HepG2 (cell line): ENCODE measurements at regions not wholly inside any gene's neighbourhood (a gene's known extent, or its start where the extent isn't known, plus 50 kb on each side); places are given as distances from the start of the nearest gene placed in this dataset.

Experiments used
- ATAC-seq: fragments of 200-7000 bp; cut with Tn5 transposase; 3 replicates; pipeline ENCODE4 v1.9.1; 2020; ENCODE audit warnings: mild to moderate bottlenecking, moderate library complexity
- BruUV-seq: library from RNA; stranded (reverse); fragments of 400-500 nt; replicated peaks from 2 replicates; lab custom pipeline; 2021; lab: Mats Ljungman, UMichigan
- CTCF ChIA-PET: fragments of 300-600 bp; formaldehyde crosslinking; extraction: SDS; loops from one replicate; lab custom pipeline; 2021; ENCODE audit warnings: low total read pairs, inconsistent platforms, low intra/inter-chr PET ratio; lab: Yijun Ruan, JAX
- POLR2A ChIA-PET: fragments of 350-600 bp; sonication (Branson Sonifier 250); formaldehyde crosslinking; loops from one replicate; lab custom pipeline; 2020; ENCODE audit warnings: antibody characterized with exemption, inconsistent platforms; lab: Yijun Ruan, JAX
- DNase-seq: peaks from one replicate; pipeline ENCODE4 v3.0.0-alpha.2; 2015; ENCODE audit warnings: low spot score
- FAIRE-seq: peaks from 3 replicates; lab custom pipeline; 2011; peaks lifted over from hg19 to GRCh38; lab: Jason Lieb, UNC
- H2AFZ ChIP-seq: one replicate; pipeline ENCODE4 v1.6.1; 2011; ENCODE audit warnings: low read length, inconsistent platforms
- H3K27ac ChIP-seq: fragments of 300-600 bp; 3 replicates; pipeline ENCODE4 v1.8.0; 2011; ENCODE audit warnings: mixed run types, mild to moderate bottlenecking, mixed read lengths, low read length, inconsistent platforms; ENCODE audit not compliant: insufficient read depth; ENCODE audit errors: extremely low read length
- H3K27me3 ChIP-seq, 2 experiments: fragments of 200-600 bp in 1 of 2; 2 replicates in 1 of 2; 3 replicates in 1 of 2; pipeline versions ENCODE4 v1.6.0 to v1.8.0; 2011; ENCODE audit warnings: low read length in 2 of 2, mild to moderate bottlenecking in 2 of 2, moderate library complexity in 2 of 2, inconsistent platforms in 1 of 2; ENCODE audit not compliant: insufficient read depth in 2 of 2, control insufficient read depth in 1 of 2
- H3K36me3 ChIP-seq, 2 experiments: fragments of 200-600 bp in 1 of 2; replicated peaks in 1 of 2; 2 replicates in 1 of 2; 3 replicates in 1 of 2; pipeline versions ENCODE4 v1.5.1 to v1.8.0; 2011; ENCODE audit warnings: low read length in 2 of 2, inconsistent platforms in 1 of 2; ENCODE audit not compliant: insufficient read depth in 2 of 2, control insufficient read depth in 1 of 2
- H3K4me1 ChIP-seq: 2 replicates; pipeline ENCODE4 v1.5.1; 2012; ENCODE audit warnings: low read length, inconsistent platforms; ENCODE audit not compliant: insufficient read depth
- H3K4me2 ChIP-seq: 2 replicates; pipeline ENCODE4 v1.6.0; 2011; ENCODE audit warnings: low read depth, low read length, inconsistent platforms
- H3K4me3 ChIP-seq, 3 experiments: fragments of 200-600 bp in 1 of 3; sonication (generic), shearing (Covaris generic) in 1 of 3; replicated peaks in 1 of 3; 2 replicates each; pipeline ENCODE4 v1.5.1; 2011 to 2016; ENCODE audit warnings: low read length in 3 of 3, inconsistent platforms in 2 of 3, low read depth in 2 of 3, mild to moderate bottlenecking in 2 of 3, control low read depth in 1 of 3, mixed read lengths in 1 of 3; ENCODE audit not compliant: insufficient read depth in 1 of 3
- H3K79me2 ChIP-seq: one replicate; pipeline ENCODE4 v1.6.1; 2011; ENCODE audit warnings: low read length, inconsistent platforms; ENCODE audit not compliant: insufficient read depth
- H3K9ac ChIP-seq: 2 replicates; pipeline ENCODE4 v1.6.0; 2011; ENCODE audit warnings: mild to moderate bottlenecking, low read depth, low read length, inconsistent platforms; ENCODE audit not compliant: insufficient read depth
- H3K9me3 ChIP-seq: 2 replicates; pipeline ENCODE4 v1.5.1; 2012; ENCODE audit warnings: mild to moderate bottlenecking, low read length
- H4K20me1 ChIP-seq: 2 replicates; pipeline ENCODE4 v1.6.0; 2011; ENCODE audit warnings: inconsistent platforms, mild to moderate bottlenecking, low read length, moderate library complexity; ENCODE audit not compliant: insufficient read depth
- FOXM1 ChIP-seq: sonication (generic); formaldehyde crosslinking; IDR thresholded peaks from 2 replicates; pipeline ENCODE4 v1.5.0; 2020; ENCODE audit warnings: missing genetic modification reagents
- KLF15 ChIP-seq: sonication (generic); formaldehyde crosslinking; IDR thresholded peaks from 2 replicates; pipeline ENCODE4 v1.8.1; 2023; ENCODE audit warnings: borderline replicate concordance, mild to moderate bottlenecking, inconsistent platforms, missing genetic modification reagents, mixed read lengths
- KMT2B ChIP-seq: IDR thresholded peaks from 2 replicates; pipeline ENCODE4 v1.6.1; 2016; ENCODE audit warnings: missing genetic modification reagents, missing compliant biosample characterization
- NFRKB ChIP-seq: fragments of 450-650 bp; IDR thresholded peaks from 2 replicates; pipeline ENCODE4 v1.6.1; 2017
- TFAP4 ChIP-seq: sonication (generic); IDR thresholded peaks from 2 replicates; pipeline ENCODE4 v1.6.1; 2016; ENCODE audit warnings: low read depth, borderline replicate concordance
- TSC22D2 ChIP-seq: sonication (generic); formaldehyde crosslinking; IDR thresholded peaks from 2 replicates; pipeline ENCODE4 v1.5.1; 2020; ENCODE audit warnings: missing genetic modification reagents, mild to moderate bottlenecking, borderline replicate concordance
- ZBTB7B ChIP-seq: sonication (generic); formaldehyde crosslinking; IDR thresholded peaks from 2 replicates; pipeline ENCODE4 v1.4.0; 2020; ENCODE audit warnings: missing genetic modification reagents
- ZNF124 ChIP-seq: sonication (generic); formaldehyde crosslinking; IDR thresholded peaks from 2 replicates; pipeline ENCODE4 v1.4.0; 2020; ENCODE audit warnings: missing genetic modification reagents
- ZNF362 ChIP-seq: sonication (generic); formaldehyde crosslinking; IDR thresholded peaks from 2 replicates; pipeline ENCODE4 v1.4.0; 2020; ENCODE audit warnings: missing genetic modification reagents, mild to moderate bottlenecking, borderline replicate concordance
- ZNF556 ChIP-seq: sonication (generic); formaldehyde crosslinking; IDR thresholded peaks from 2 replicates; pipeline ENCODE4 v1.4.0; 2020; ENCODE audit warnings: mild to moderate bottlenecking, missing genetic modification reagents, borderline replicate concordance
- ZNF619 ChIP-seq: sonication (generic); formaldehyde crosslinking; IDR thresholded peaks from 2 replicates; pipeline ENCODE4 v1.4.0; 2020; ENCODE audit warnings: mild to moderate bottlenecking, missing genetic modification reagents
- ZNF629 ChIP-seq: sonication (generic); formaldehyde crosslinking; conservative IDR thresholded peaks from 2 replicates; pipeline ENCODE4 v1.5.0; 2020; ENCODE audit warnings: missing genetic modification reagents
- ZNF776 ChIP-seq: sonication (generic); formaldehyde crosslinking; IDR thresholded peaks from 2 replicates; pipeline ENCODE4 v1.4.0; 2020; ENCODE audit warnings: mild to moderate bottlenecking, missing genetic modification reagents
- ZNF850 ChIP-seq: sonication (generic); formaldehyde crosslinking; conservative IDR thresholded peaks from 2 replicates; pipeline ENCODE4 v1.9.0; 2021; ENCODE audit warnings: mild to moderate bottlenecking, missing genetic modification reagents
- WGBS: methylation state at CpG from one replicate; pipeline ENCODE4 v1.1.6; 2017; ENCODE audit warnings: low lambda C conversion rate; 5-methylcytosine and 5-hydroxymethylcytosine counted together
- in situ Hi-C: cut with HindIII; loops from 2 replicates; pipeline ENCODE4 v1.10.0; 2017; ENCODE audit warnings: low pct_unique_long_range_greater_than_20kb; ENCODE audit not compliant: extremely low pct_ligation_motif_present
- intact Hi-C: fragments of 100-400 bp; cut with micrococcal nuclease; formaldehyde crosslinking; loops from one replicate; pipeline ENCODE4 v1.10.0; 2022; ENCODE audit not compliant: unreplicated experiment
- TF ChIP-seq, protein P1 (sequence below): sonication (generic); formaldehyde crosslinking; IDR thresholded peaks from 2 replicates; pipeline ENCODE4 v1.5.1; 2020; ENCODE audit warnings: missing genetic modification reagents, mild to moderate bottlenecking, borderline replicate concordance
- TF ChIP-seq, protein P2 (sequence below): sonication (generic); formaldehyde crosslinking; IDR thresholded peaks from 2 replicates; pipeline ENCODE4 v1.5.1; 2020; ENCODE audit warnings: missing genetic modification reagents, mild to moderate bottlenecking, borderline replicate concordance
- TF ChIP-seq, protein P3 (sequence below): IDR thresholded peaks from 2 replicates; pipeline ENCODE4 v1.6.1; 2016
- TF ChIP-seq, protein P4 (sequence below): sonication (generic); formaldehyde crosslinking; IDR thresholded peaks from 2 replicates; pipeline ENCODE4 v1.5.1; 2020; ENCODE audit warnings: missing genetic modification reagents, mild to moderate bottlenecking, borderline replicate concordance

- in situ Hi-C loops (no loop called here), intact Hi-C loops (no loop called here)
- Histone ChIP-seq H3K9me3 (no peaks in the 10 kb centered on the region), H3K79me2 (no peaks in the 10 kb centered on the region), H3K27me3 (no peaks in the 10 kb centered on the region), H4K20me1 (no peaks in the 10 kb centered on the region), H3K4me3 (no peak overlapping the region), H3K4me2 (no peak overlapping the region), H3K36me3 (no peaks in the 10 kb centered on the region), H3K27ac (no peak overlapping the region), H2AFZ (no peak overlapping the region), H3K9ac (no peak overlapping the region), H3K4me1 (no peaks in the 10 kb centered on the region)
- POLR2A ChIA-PET: no interaction called here
- WGBS: 9% methylated on average over 3 of the region's 3 CpGs
- BruUV-seq: no TSS peak
- FAIRE-seq (no peak), DNase-seq (no peak), ATAC-seq (no peak)
- TF ChIP-seq ZNF619 (CRISPR knock-in tag) (no peak), ZNF629 (no peak), ZNF556 (CRISPR knock-in tag) (no peak), ZBTB7B (no peak), ZNF124 (no peak), FOXM1 (CRISPR knock-in tag) (no peak), NFRKB (no peak), ZNF362 (CRISPR knock-in tag) (no peak), KMT2B (no peak), ZNF776 (CRISPR knock-in tag) (no peak), KLF15 (no peak), ZNF850 (CRISPR knock-in tag) (no peak), TSC22D2 (CRISPR knock-in tag) (no peak), TFAP4 (no peak)
- TF ChIP-seq, protein P1, sequence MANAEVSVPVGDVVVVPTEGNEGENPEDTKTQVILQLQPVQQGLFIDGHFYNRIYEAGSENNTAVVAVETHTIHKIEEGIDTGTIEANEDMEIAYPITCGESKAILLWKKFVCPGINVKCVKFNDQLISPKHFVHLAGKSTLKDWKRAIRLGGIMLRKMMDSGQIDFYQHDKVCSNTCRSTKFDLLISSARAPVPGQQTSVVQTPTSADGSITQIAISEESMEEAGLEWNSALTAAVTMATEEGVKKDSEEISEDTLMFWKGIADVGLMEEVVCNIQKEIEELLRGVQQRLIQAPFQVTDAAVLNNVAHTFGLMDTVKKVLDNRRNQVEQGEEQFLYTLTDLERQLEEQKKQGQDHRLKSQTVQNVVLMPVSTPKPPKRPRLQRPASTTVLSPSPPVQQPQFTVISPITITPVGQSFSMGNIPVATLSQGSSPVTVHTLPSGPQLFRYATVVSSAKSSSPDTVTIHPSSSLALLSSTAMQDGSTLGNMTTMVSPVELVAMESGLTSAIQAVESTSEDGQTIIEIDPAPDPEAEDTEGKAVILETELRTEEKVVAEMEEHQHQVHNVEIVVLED: no peak
- TF ChIP-seq, protein P2, sequence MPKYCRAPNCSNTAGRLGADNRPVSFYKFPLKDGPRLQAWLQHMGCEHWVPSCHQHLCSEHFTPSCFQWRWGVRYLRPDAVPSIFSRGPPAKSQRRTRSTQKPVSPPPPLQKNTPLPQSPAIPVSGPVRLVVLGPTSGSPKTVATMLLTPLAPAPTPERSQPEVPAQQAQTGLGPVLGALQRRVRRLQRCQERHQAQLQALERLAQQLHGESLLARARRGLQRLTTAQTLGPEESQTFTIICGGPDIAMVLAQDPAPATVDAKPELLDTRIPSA: no peak
- TF ChIP-seq, protein P3, sequence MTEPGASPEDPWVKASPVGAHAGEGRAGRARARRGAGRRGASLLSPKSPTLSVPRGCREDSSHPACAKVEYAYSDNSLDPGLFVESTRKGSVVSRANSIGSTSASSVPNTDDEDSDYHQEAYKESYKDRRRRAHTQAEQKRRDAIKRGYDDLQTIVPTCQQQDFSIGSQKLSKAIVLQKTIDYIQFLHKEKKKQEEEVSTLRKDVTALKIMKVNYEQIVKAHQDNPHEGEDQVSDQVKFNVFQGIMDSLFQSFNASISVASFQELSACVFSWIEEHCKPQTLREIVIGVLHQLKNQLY (CRISPR knock-in tag): no peak
- TF ChIP-seq, protein P4, sequence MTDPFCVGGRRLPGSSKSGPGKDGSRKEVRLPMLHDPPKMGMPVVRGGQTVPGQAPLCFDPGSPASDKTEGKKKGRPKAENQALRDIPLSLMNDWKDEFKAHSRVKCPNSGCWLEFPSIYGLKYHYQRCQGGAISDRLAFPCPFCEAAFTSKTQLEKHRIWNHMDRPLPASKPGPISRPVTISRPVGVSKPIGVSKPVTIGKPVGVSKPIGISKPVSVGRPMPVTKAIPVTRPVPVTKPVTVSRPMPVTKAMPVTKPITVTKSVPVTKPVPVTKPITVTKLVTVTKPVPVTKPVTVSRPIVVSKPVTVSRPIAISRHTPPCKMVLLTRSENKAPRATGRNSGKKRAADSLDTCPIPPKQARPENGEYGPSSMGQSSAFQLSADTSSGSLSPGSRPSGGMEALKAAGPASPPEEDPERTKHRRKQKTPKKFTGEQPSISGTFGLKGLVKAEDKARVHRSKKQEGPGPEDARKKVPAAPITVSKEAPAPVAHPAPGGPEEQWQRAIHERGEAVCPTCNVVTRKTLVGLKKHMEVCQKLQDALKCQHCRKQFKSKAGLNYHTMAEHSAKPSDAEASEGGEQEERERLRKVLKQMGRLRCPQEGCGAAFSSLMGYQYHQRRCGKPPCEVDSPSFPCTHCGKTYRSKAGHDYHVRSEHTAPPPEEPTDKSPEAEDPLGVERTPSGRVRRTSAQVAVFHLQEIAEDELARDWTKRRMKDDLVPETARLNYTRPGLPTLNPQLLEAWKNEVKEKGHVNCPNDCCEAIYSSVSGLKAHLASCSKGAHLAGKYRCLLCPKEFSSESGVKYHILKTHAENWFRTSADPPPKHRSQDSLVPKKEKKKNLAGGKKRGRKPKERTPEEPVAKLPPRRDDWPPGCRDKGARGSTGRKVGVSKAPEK (CRISPR knock-in tag): no peak
- CTCF ChIA-PET: no interaction called here
Measured at GRCh38 chr3:24837601-24838000, 343.0 kb upstream of the THRB start.
